ENCODE measurements at regions not wholly inside any gene's neighbourhood (a gene's known extent, or its start where the extent isn't known, plus 50 kb on each side); places are given as distances from the start of the nearest gene placed in this dataset.

GRCh38 chr18:78514910-78515670 is 464.5 kb upstream of the SALL3 start:
- Histone ChIP-seq H3K27me3 (no peaks in the 10 kb centered on the region), H3K36me3 (no peaks in the 10 kb centered on the region), H3K4me3 (no peak overlapping the region), H3K4me1 (no peaks in the 10 kb centered on the region), H3K27ac (no peak overlapping the region), H3K9me3 (peaks cover 0 to 4% (median 2%) of the 10 kb centered on the region in 4 donors)
- TF ChIP-seq CTCF (IDR thresholded peaks at IDR 0.05) (no peak), POLR2A (IDR thresholded peaks at IDR 0.05) (no peak)
- no peak for DNase-seq

DNA sequence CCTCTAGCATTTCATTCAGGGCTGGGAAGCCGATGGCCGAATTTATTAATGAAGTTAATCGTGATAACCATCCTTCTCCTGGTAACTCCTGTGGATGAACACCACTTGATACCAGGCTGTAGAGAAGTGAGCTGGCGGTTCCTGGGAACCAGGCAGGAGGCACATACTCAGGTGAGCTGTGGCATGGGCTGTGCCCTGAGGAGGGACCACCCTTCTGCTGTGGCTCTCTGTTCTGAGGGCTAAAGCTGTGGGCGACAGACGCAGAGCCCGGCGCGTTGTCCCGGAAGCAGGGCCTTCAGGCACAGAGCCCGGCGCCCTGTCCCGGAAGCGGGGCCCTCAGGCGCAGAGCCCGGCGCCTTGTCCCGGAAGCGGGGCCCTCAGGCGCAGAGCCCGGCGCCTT is 462.3 kb upstream of the SALL3 start:
- H3K27ac ChIP-seq = no peak overlapping the region
- no peaks in the 10 kb centered on the region for H3K4me1 ChIP-seq
- no peak for DNase-seq
- H3K27me3 ChIP-seq = no peaks in the 10 kb centered on the region
- peaks cover 0 to 3% (median 0%) of the 10 kb centered on the region in 4 donors for H3K9me3 ChIP-seq
- no peak overlapping the region for H3K4me3 ChIP-seq
- TF ChIP-seq CTCF (IDR thresholded peaks at IDR 0.05) (no peak), POLR2A (IDR thresholded peaks at IDR 0.05) (no peak)
- no peaks in the 10 kb centered on the region for H3K36me3 ChIP-seq

DNA sequence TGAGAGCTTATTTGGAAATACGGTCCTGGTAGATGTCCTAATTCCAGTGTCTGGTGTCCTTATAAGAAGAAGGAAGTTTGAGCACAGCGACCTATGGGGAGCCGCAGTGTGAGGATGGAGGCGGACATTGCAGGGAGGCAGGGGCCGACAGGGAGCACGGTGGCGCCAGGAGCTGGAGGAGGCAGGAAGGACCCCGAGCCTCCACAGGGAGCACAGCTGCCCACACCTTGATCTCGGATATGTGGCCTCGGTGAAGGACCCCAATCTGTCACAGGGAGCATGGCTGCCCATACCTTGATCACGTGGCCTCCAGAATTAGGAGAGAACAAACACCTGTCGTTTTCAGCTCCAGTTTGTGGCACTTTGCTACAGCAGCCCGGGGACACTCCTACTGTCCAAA is 461.6 kb upstream of the SALL3 start:
- no peak for DNase-seq

GRCh38 chr18:78518805-78519204 is 460.8 kb upstream of the SALL3 start:
- no peak overlapping the region for H3K4me3 ChIP-seq
- no peaks in the 10 kb centered on the region for H3K4me1 ChIP-seq
- no peaks in the 10 kb centered on the region for H3K27me3 ChIP-seq
- TF ChIP-seq POLR2A (IDR thresholded peaks at IDR 0.05) = no peak
- no peak for TF ChIP-seq CTCF (IDR thresholded peaks at IDR 0.05)
- no peaks in the 10 kb centered on the region for H3K36me3 ChIP-seq
- peak in 1 of 3 donors; percentile 24 for DNase-seq
- H3K9me3 ChIP-seq = peaks cover 0 to 3% (median 0%) of the 10 kb centered on the region in 4 donors
- H3K27ac ChIP-seq = no peak overlapping the region

More for the DNA sequence above, 461.6 kb upstream of the SALL3 start:
- Histone ChIP-seq H3K27me3 (no peaks in the 10 kb centered on the region), H3K27ac (no peak overlapping the region), H3K4me3 (no peak overlapping the region), H3K36me3 (no peaks in the 10 kb centered on the region), H3K9me3 (peaks cover 0 to 3% (median 0%) of the 10 kb centered on the region in 4 donors), H3K4me1 (no peaks in the 10 kb centered on the region)
- TF ChIP-seq POLR2A (IDR thresholded peaks at IDR 0.05) (no peak), CTCF (IDR thresholded peaks at IDR 0.05) (no peak)

- Histone ChIP-seq H3K4me3 (no peak overlapping the region), H3K27me3 (no peaks in the 10 kb centered on the region), H3K36me3 (no peaks in the 10 kb centered on the region), H3K27ac (no peak overlapping the region), H3K9me3 (peaks cover 0 to 3% (median 0%) of the 10 kb centered on the region in 4 donors), H3K4me1 (no peaks in the 10 kb centered on the region)
- DNase-seq = no peak
- TF ChIP-seq CTCF (IDR thresholded peaks at IDR 0.05) (no peak), POLR2A (IDR thresholded peaks at IDR 0.05) (no peak)
Observed at GRCh38 chr18:78519394-78520062, 460.1 kb upstream of the SALL3 start.
